HL-60 (cell line): ENCODE measurements at regions not wholly inside any gene's neighbourhood (a gene's known extent, or its start where the extent isn't known, plus 50 kb on each side); places are given as distances from the start of the nearest gene placed in this dataset.

Experiments used
- SPI1 ChIP-seq: IDR thresholded peaks from 2 replicates; pipeline ENCODE4 v1.6.1; 2012; ENCODE audit warnings: low read depth, mild to moderate bottlenecking, borderline replicate concordance
- TF ChIP-seq, protein P1 (sequence below): IDR thresholded peaks from 2 replicates; pipeline ENCODE4 v1.6.1; 2012; ENCODE audit warnings: low read depth; ENCODE audit not compliant: insufficient replicate concordance
- TF ChIP-seq, protein P2 (sequence below): IDR thresholded peaks from one replicate; pipeline ENCODE4 v1.5.1; 2011; ENCODE audit warnings: low read length, control low read depth, inconsistent platforms; ENCODE audit not compliant: insufficient read depth

DNA sequence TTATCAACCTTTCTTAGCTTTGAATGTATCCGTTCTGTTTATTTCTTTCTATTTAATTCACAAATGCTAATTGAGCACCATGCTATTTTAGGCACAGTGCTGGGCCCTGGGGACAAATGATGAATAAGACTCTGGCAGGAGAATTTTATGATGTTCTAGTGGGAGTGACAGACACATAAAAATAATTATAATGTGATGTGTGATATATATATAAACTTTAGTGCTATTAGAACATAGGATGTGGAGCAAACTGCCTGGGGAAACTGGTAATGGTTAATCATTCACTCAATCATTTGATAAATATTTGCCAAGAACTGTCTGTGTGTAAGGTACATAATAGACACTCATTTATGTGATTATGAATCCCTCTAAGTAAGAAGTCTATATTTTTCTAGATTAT is 50.7 kb upstream of the FRY start:
- TF ChIP-seq, protein P1, sequence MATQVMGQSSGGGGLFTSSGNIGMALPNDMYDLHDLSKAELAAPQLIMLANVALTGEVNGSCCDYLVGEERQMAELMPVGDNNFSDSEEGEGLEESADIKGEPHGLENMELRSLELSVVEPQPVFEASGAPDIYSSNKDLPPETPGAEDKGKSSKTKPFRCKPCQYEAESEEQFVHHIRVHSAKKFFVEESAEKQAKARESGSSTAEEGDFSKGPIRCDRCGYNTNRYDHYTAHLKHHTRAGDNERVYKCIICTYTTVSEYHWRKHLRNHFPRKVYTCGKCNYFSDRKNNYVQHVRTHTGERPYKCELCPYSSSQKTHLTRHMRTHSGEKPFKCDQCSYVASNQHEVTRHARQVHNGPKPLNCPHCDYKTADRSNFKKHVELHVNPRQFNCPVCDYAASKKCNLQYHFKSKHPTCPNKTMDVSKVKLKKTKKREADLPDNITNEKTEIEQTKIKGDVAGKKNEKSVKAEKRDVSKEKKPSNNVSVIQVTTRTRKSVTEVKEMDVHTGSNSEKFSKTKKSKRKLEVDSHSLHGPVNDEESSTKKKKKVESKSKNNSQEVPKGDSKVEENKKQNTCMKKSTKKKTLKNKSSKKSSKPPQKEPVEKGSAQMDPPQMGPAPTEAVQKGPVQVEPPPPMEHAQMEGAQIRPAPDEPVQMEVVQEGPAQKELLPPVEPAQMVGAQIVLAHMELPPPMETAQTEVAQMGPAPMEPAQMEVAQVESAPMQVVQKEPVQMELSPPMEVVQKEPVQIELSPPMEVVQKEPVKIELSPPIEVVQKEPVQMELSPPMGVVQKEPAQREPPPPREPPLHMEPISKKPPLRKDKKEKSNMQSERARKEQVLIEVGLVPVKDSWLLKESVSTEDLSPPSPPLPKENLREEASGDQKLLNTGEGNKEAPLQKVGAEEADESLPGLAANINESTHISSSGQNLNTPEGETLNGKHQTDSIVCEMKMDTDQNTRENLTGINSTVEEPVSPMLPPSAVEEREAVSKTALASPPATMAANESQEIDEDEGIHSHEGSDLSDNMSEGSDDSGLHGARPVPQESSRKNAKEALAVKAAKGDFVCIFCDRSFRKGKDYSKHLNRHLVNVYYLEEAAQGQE: no peak
- TF ChIP-seq, protein P2, sequence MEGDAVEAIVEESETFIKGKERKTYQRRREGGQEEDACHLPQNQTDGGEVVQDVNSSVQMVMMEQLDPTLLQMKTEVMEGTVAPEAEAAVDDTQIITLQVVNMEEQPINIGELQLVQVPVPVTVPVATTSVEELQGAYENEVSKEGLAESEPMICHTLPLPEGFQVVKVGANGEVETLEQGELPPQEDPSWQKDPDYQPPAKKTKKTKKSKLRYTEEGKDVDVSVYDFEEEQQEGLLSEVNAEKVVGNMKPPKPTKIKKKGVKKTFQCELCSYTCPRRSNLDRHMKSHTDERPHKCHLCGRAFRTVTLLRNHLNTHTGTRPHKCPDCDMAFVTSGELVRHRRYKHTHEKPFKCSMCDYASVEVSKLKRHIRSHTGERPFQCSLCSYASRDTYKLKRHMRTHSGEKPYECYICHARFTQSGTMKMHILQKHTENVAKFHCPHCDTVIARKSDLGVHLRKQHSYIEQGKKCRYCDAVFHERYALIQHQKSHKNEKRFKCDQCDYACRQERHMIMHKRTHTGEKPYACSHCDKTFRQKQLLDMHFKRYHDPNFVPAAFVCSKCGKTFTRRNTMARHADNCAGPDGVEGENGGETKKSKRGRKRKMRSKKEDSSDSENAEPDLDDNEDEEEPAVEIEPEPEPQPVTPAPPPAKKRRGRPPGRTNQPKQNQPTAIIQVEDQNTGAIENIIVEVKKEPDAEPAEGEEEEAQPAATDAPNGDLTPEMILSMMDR: no peak
- TF ChIP-seq SPI1: no peak
